ENCODE measurements at regions not wholly inside any gene's neighbourhood (a gene's known extent, or its start where the extent isn't known, plus 50 kb on each side); places are given as distances from the start of the nearest gene placed in this dataset.

DNA sequence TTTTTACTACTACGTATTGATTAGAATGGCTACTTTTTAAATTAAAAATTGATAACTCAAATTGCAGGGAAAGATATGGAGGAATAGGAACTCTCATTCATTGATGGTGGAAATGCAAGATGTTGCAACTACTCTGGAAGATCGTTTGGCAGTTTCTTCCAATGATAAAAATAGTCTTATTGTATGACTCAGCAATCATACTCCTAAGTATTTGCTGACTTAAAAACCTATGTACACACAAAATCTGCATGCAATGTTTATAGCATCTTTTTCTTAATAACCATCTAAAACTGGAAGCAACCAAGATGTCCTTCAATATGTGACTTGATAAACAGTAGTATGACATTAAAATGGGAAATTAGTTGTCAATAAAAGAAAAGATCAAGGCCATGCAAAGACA, 87.4 kb upstream of the LRRC3B start:
- TF ChIP-seq POLR2A (IDR thresholded peaks at IDR 0.05; ENCODE audit: low read depth, low read length) = no peak
- no peak for DNase-seq (ENCODE audit: insufficient read length, low spot score)
- FAIRE-seq = no peak

DNA sequence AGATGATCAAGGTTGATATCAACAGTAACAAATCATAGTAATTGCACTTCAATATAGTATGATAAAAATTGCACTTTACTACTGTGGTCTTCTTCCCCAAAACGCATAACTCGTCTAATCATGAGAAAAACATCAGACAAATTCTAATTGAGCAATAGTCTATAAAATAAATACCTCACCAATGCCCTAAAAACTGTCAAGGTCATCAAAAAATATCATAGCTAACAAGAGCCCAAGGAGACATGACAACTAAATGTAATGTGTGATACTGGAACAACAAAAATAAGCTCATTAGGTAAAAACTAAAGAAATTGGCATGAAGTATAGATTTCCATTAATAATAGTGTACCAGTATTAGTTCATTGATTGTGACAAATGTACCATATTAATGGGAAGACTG, 85.6 kb upstream of the LRRC3B start:
- no peak for FAIRE-seq
- DNase-seq (ENCODE audit: insufficient read length, low spot score) = no peak
- no peak for TF ChIP-seq POLR2A (IDR thresholded peaks at IDR 0.05; ENCODE audit: low read depth, low read length)

DNA sequence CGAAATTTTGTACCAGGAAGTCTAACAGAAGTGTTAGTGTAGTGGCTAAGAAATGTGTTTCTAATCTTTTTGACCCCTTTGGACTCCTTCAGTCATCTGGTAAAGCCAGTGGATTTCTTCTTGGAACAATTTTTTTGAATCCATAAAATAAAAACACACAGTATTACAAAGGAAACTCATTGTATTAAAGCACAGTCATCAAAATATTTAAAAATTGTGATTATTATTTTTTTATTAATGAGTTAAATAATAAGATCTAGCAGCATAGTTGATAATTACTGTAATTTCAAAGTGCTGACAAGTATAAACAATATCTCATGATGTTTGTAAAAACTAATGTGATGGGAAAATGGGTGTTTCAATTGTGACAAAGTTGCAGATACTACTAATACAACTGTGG, 72.2 kb upstream of the LRRC3B start:
- DNase-seq (ENCODE audit: insufficient read length, low spot score) = no peak
- no peak for TF ChIP-seq POLR2A (IDR thresholded peaks at IDR 0.05; ENCODE audit: low read depth, low read length)
- FAIRE-seq = no peak

DNA sequence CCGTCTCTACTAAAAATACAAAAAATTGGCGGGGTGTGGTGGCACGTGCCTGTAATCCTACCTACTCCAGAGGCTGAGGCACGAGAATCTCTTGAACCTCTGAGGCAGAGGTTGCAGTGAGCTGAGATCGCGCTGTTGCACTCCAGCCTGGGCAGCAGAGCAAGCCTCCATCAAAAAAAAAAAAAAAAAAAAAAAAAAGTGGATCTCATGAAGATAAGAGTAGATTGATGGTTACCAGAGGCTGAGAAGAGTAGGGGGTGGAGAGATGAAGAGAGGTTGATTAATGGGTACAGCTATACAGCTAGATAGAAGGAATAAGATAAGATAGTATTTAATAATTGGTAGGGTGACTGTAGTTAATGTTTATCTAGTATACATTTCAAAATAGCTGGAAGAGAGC, 65.9 kb upstream of the LRRC3B start:
- FAIRE-seq (no peak), DNase-seq (ENCODE audit: insufficient read length, low spot score) (no peak)
- no peak for TF ChIP-seq POLR2A (IDR thresholded peaks at IDR 0.05; ENCODE audit: low read depth, low read length)

DNA sequence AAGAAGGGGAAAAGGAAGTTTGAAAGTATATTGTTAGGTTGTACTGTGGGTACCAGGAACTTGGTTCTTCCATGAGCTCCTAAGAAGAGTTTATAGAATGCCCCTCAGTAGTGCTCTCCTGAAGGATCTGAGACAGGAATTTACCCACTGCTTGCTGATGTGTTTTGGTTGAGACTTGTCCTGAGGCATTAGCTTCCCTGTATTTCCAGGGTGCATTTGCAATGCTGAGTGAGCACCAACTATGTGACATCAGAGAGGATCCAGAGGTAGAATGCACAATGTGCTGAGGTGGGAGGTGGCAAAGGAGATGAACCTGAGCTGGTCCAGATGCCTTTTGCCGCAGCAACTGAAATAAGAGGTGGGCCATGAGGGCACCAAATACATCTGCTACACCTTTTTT, 64.3 kb upstream of the LRRC3B start:
- no peak for TF ChIP-seq POLR2A (IDR thresholded peaks at IDR 0.05; ENCODE audit: low read depth, low read length)
- DNase-seq (ENCODE audit: insufficient read length, low spot score) (no peak), FAIRE-seq (no peak)

DNA sequence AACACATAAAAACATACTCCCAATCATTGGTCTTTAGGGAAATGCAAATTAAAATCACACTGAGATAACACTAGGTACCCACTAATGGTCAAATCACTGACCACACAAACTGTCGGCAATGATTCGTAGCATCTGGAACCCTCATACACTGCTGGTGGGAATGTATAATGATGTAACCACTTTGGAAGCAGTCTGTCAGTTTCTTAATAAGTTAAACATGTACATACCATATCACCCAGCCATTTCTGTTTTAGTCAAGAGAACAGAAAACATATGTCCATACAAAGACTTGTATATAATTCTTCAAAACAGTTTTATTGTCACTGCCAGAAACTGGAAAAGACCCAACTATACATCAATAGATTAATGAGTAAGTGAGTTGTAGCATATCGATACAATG, 63.3 kb upstream of the LRRC3B start:
- no peak for DNase-seq (ENCODE audit: insufficient read length, low spot score)
- TF ChIP-seq POLR2A (IDR thresholded peaks at IDR 0.05; ENCODE audit: low read depth, low read length) = no peak
- FAIRE-seq = no peak

DNA sequence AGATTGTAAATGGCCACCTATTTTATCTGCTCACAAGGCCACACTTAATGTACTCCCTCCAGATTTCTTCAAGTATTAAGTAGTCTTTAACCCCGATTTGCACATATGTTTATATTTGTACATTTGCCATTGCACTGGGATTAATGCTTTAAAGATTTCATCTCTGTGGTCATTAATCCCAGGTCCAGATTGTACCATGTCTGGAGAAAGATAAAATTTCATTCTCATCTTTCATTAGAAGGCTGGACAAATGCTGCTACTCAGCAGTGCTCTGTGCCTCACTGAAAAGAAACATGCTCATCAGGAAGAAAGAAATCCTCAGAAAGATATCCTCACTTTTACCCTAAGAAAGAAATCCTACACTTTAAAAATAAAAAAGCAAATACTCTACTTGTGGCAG, 62.5 kb upstream of the LRRC3B start:
- DNase-seq (ENCODE audit: insufficient read length, low spot score) = no peak
- TF ChIP-seq POLR2A (IDR thresholded peaks at IDR 0.05; ENCODE audit: low read depth, low read length) = no peak
- no peak for FAIRE-seq

DNA sequence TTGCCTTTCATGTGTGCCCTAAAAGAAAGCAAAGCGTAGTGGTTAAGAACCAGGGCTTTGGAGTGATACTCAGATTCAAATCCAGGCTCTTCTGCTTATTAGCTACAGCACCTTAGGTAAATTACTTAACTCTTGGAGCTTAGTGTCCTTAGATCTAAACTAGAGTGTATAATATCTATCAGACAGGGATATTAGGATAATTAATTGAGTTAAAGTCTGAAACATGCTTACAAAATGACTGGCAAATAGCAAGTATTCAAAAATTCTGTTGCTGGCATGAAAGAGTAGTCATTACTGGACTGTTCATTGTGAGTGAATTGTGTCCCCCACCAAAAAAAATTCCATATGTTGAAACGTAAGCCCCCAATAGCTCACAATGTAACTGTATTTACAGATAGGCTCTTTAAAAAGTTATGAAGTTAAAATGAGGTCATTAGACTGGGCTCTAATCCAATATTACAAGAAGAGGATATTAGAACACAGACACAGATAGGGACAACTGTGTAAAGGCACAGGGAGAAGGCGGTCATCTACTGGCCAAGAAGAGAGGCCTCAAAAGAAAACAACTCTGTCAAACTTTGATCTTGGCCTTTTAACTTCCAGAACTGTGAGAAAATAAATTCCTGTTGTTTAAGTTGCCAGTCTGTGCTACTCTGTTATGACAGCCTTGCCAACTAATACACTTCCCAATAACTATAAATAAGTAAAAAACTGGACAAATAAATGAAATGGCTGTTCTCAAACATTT, 60.4 kb upstream of the LRRC3B start:
- DNase-seq (ENCODE audit: insufficient read length, low spot score) (no peak), FAIRE-seq (no peak)
- TF ChIP-seq POLR2A (IDR thresholded peaks at IDR 0.05; ENCODE audit: low read depth, low read length) = no peak
